Upper lobe of left lung (tissue), 6 donors: ENCODE measurements at regions not wholly inside any gene's neighbourhood (a gene's known extent, or its start where the extent isn't known, plus 50 kb on each side); places are given as distances from the start of the nearest gene placed in this dataset.

Source experiments
- ATAC-seq, 2 donors: fragments of 200-7000 bp; cut with Tn5 transposase; one replicate each; pipeline ENCODE4 v1.9.1; 2022; ENCODE audit warnings: mild to moderate bottlenecking in 2 of 2, moderate library complexity in 2 of 2; ENCODE audit not compliant: low FRiP score in 2 of 2
- DNase-seq, 2 donors: peaks; one replicate each; pipeline ENCODE4 v3.0.0-alpha.2; 2019 to 2020
- H3K27ac ChIP-seq, 4 donors: fragments of 200-600 bp; sonication (generic); one replicate each; pipeline ENCODE4 v1.5.1; 2016 to 2019
- H3K27me3 ChIP-seq, 4 donors: fragments of 200-600 bp; sonication (generic); one replicate each; pipeline ENCODE4 v1.5.1; 2017 to 2019
- H3K36me3 ChIP-seq, 4 donors: fragments of 200-600 bp; sonication (generic); one replicate each; pipeline ENCODE4 v1.5.1; 2016 to 2019
- H3K4me1 ChIP-seq, 4 donors: fragments of 200-600 bp; sonication (generic); one replicate each; pipeline ENCODE4 v1.5.1; 2018 to 2019
- H3K4me3 ChIP-seq, 4 donors: fragments of 200-600 bp; sonication (generic); one replicate each; pipeline ENCODE4 v1.5.1; 2017 to 2019; ENCODE audit warnings: mild to moderate bottlenecking in 2 of 4, moderate library complexity in 1 of 4
- H3K9me3 ChIP-seq, 4 donors: fragments of 200-600 bp; sonication (generic); one replicate each; pipeline ENCODE4 v1.5.1; 2018 to 2019
- CTCF ChIP-seq, 6 experiments: fragments of 450-650 bp in 4 of 6; fragments of 200-600 bp in 2 of 6; sonication (generic) in 2 of 6; IDR thresholded peaks; one replicate each; pipeline ENCODE4 v1.5.1; 2016 to 2019; ENCODE audit warnings: antibody characterized with exemption in 6 of 6
- EP300 ChIP-seq, 4 donors: sonication (generic); formaldehyde crosslinking; IDR thresholded peaks; one replicate each; pipeline ENCODE4 v1.5.1; 2017; ENCODE audit warnings: antibody characterized with exemption in 4 of 4, control low read depth in 2 of 4
- POLR2A ChIP-seq, 4 donors: fragments of 450-650 bp; IDR thresholded peaks; one replicate each; pipeline ENCODE4 v1.5.1; 2016 to 2017; ENCODE audit warnings: antibody characterized with exemption in 4 of 4, mild to moderate bottlenecking in 2 of 4
- POLR2AphosphoS5 ChIP-seq, 2 donors: sonication (generic); formaldehyde crosslinking; IDR thresholded peaks; one replicate each; pipeline ENCODE4 v1.5.1; 2017; ENCODE audit warnings: antibody characterized with exemption in 2 of 2
- WGBS, 2 donors: methylation state at CpG; one replicate each; pipeline ENCODE4 v1.1.5; 2017 to 2018; 5-methylcytosine and 5-hydroxymethylcytosine counted together
- donor health status: DM: no; HTN: no; CAD: no; lungs with moderate emphysema.
- donor health status: DM: no; HTN: yes; CAD: no; lungs with severe emphysema.

DNA sequence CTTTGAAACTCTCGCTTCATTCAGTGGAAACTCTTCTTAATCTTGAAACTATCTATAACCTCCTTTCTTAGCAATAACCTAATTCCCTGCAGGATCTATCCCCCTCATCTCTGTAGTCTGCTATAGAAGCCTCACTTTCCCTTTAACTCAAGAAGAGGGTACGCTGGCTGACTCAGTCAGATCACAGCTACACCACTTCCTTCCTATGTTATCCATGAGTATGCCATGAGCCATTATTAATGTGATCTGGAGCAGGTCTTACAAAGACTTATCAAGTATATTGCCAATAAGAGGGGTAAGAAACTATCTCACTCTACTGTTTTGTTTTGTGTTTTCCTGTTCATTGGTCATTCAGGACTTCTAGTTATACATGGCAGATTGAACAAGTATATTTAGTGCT is 165.3 kb downstream of the PJA1 start:
- Histone ChIP-seq H3K4me3 (no peak overlapping the region), H3K9me3 (no peaks in the 10 kb centered on the region), H3K27ac (peak overlapping the region in 1 of 4 donors; percentile 7), H3K36me3 (no peaks in the 10 kb centered on the region), H3K27me3 (no peaks in the 10 kb centered on the region), H3K4me1 (peaks cover 0 to 10% (median 6%) of the 10 kb centered on the region in 4 donors)
- WGBS, 2 donors = 68 to 87% methylated on average over 2 of the region's 2 CpGs
- TF ChIP-seq EP300 (IDR thresholded peaks at IDR 0.05) (no peak), POLR2AphosphoS5 (IDR thresholded peaks at IDR 0.05) (no peak), POLR2A (IDR thresholded peaks at IDR 0.05) (no peak), CTCF (IDR thresholded peaks at IDR 0.05) (no peak)
- DNase-seq (no peak), ATAC-seq (no peak)

GRCh38 chrX:68999356-68999755 is 165.9 kb downstream of the PJA1 start:
- Histone ChIP-seq H3K4me1 (peaks cover 0 to 10% (median 6%) of the 10 kb centered on the region in 4 donors), H3K27me3 (no peaks in the 10 kb centered on the region), H3K27ac (no peak overlapping the region), H3K9me3 (no peaks in the 10 kb centered on the region), H3K36me3 (no peaks in the 10 kb centered on the region), H3K4me3 (no peak overlapping the region)
- WGBS, 2 donors = 52 to 72% methylated on average over 4 of the region's 4 CpGs
- no peak for TF ChIP-seq POLR2A (IDR thresholded peaks at IDR 0.05)
- DNase-seq = no peak
- ATAC-seq = no peak

- ATAC-seq (no peak), DNase-seq (no peak)
- no peak overlapping the region for H3K4me3 ChIP-seq
- 64 to 76% methylated on average over 4 of the region's 4 CpGs for WGBS, 2 donors
- H3K4me1 ChIP-seq = peaks cover 0 to 10% (median 6%) of the 10 kb centered on the region in 4 donors
- no peak overlapping the region for H3K27ac ChIP-seq
- TF ChIP-seq POLR2A (IDR thresholded peaks at IDR 0.05) (no peak), POLR2AphosphoS5 (IDR thresholded peaks at IDR 0.05) (no peak), CTCF (IDR thresholded peaks at IDR 0.05) (no peak), EP300 (IDR thresholded peaks at IDR 0.05) (no peak)
- H3K27me3 ChIP-seq = no peaks in the 10 kb centered on the region
- H3K36me3 ChIP-seq = no peaks in the 10 kb centered on the region
- H3K9me3 ChIP-seq = no peaks in the 10 kb centered on the region
Observed at GRCh38 chrX:68998716-68999115, 166.5 kb downstream of the PJA1 start.

DNA sequence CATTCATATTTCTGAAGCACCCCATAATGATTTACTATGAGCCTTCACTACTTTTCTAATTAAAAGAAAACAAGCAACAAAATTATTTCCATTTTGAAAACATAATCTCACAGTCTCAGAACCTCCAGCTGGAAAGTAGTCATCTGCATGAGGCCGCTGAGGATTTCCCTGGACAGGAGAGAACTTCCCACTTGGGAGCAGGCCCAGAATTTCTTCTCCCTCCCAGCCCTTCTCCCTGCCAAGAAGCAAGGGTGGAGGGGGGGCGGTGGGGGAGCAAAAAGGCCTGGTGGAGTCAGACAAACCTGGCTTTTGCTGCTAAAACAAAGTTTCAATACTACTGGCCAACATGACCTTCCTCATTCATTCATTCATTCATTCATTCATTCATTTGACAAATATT is 167.3 kb downstream of the PJA1 start:
- 15 to 22% methylated on average over 2 of the region's 2 CpGs for WGBS, 2 donors
- ATAC-seq (peak in 1 of 2 donors; percentile 49), DNase-seq (peak in 1 of 2 donors; percentile 19)
- Histone ChIP-seq H3K9me3 (no peaks in the 10 kb centered on the region), H3K36me3 (no peaks in the 10 kb centered on the region), H3K4me1 (peaks cover 0 to 10% (median 6%) of the 10 kb centered on the region in 4 donors), H3K4me3 (no peak overlapping the region), H3K27me3 (no peaks in the 10 kb centered on the region), H3K27ac (no peak overlapping the region)
- TF ChIP-seq EP300 (IDR thresholded peaks at IDR 0.05) (no peak), CTCF (IDR thresholded peaks at IDR 0.05) (no peak), POLR2AphosphoS5 (IDR thresholded peaks at IDR 0.05) (no peak), POLR2A (IDR thresholded peaks at IDR 0.05) (no peak)

DNA sequence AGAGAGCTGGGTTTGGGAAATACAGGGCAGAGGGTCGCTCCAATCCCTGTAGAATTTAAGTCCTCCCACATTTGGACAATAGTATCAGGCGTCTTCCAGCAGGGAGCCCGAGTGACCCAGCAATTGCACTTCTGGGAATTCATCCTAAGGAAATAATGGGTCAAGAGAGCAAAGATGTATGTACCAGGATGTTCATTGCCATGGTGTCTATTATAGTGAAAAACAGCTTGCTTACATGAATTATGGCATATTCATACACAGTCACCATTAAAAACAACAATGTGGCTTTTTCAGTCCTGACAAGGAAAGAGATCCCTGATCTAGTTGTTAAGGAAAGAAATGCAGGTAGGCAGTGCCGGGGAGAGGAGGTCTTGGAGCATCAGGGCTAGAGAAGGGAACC is 167.7 kb downstream of the PJA1 start:
- Histone ChIP-seq H3K9me3 (no peaks in the 10 kb centered on the region), H3K36me3 (no peaks in the 10 kb centered on the region), H3K27ac (no peak overlapping the region), H3K4me3 (no peak overlapping the region), H3K27me3 (no peaks in the 10 kb centered on the region), H3K4me1 (peaks cover 0 to 10% (median 6%) of the 10 kb centered on the region in 4 donors)
- no peak for ATAC-seq
- TF ChIP-seq POLR2A (IDR thresholded peaks at IDR 0.05) (no peak), CTCF (IDR thresholded peaks at IDR 0.05) (no peak), EP300 (IDR thresholded peaks at IDR 0.05) (no peak), POLR2AphosphoS5 (IDR thresholded peaks at IDR 0.05) (no peak)
- no peak for DNase-seq
- WGBS, 2 donors = 47 to 76% methylated on average over 3 to 4 of the region's 4 CpGs
